Bronchial epithelial cell (primary cell): ENCODE measurements at regions not wholly inside any gene's neighbourhood (a gene's known extent, or its start where the extent isn't known, plus 50 kb on each side); places are given as distances from the start of the nearest gene placed in this dataset.
A peak's percentile ranks its signal among the peaks of the same experiment; 100 is the strongest.

Experiments used
- DNase-seq: peaks from one replicate; pipeline ENCODE4 v3.0.0-alpha.2; 2010; ENCODE audit warnings: low read depth
- FAIRE-seq: peaks from 2 replicates; lab custom pipeline; 2011; peaks lifted over from hg19 to GRCh38; lab: Jason Lieb, UNC
- H3K27me3 ChIP-seq: 2 replicates; pipeline ENCODE4 v1.5.1; 2011; ENCODE audit warnings: low read length; ENCODE audit not compliant: control insufficient read depth, insufficient read depth
- H3K36me3 ChIP-seq: 2 replicates; pipeline ENCODE4 v1.5.1; 2011; ENCODE audit warnings: low read length; ENCODE audit not compliant: control insufficient read depth, insufficient read depth
- H3K4me3 ChIP-seq: 2 replicates; pipeline ENCODE4 v1.5.1; 2011; ENCODE audit warnings: mild to moderate bottlenecking, low read depth, low read length, control low read depth
- TF ChIP-seq, protein P1 (sequence below): IDR thresholded peaks from 2 replicates; pipeline ENCODE4 v1.5.1; 2011; ENCODE audit warnings: mild to moderate bottlenecking, moderate library complexity, low read length, control low read depth, inconsistent platforms; ENCODE audit not compliant: insufficient read depth, severe bottlenecking

GRCh38 chr5:56527174-56527573 is 288.2 kb upstream of the MAP3K1 start:
- peak; percentile 73 for FAIRE-seq

DNA sequence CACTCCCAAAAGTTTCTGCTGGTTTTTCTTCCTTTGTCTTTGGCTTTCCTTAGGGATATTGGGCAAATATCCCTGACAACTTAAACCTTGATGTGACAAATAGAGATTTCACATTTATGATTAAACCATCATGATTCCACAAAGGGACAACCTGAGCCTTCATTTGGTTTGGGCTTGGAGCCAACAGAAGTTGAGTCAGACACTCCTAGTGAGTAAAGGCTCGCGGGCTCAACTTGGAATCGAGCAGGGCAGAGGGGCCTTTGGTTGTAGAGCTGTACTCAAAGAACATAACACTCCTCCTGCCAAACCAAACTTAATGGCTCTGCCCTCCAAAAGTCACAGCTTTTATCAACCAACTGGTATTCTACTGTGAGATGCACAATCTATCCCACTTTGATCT is 290.2 kb upstream of the MAP3K1 start:
- FAIRE-seq (no peak), DNase-seq (peak; percentile 88)
- no peaks in the 10 kb centered on the region for H3K36me3 ChIP-seq
- no peak overlapping the region for H3K4me3 ChIP-seq
- no peaks in the 10 kb centered on the region for H3K27me3 ChIP-seq
- TF ChIP-seq, protein P1, sequence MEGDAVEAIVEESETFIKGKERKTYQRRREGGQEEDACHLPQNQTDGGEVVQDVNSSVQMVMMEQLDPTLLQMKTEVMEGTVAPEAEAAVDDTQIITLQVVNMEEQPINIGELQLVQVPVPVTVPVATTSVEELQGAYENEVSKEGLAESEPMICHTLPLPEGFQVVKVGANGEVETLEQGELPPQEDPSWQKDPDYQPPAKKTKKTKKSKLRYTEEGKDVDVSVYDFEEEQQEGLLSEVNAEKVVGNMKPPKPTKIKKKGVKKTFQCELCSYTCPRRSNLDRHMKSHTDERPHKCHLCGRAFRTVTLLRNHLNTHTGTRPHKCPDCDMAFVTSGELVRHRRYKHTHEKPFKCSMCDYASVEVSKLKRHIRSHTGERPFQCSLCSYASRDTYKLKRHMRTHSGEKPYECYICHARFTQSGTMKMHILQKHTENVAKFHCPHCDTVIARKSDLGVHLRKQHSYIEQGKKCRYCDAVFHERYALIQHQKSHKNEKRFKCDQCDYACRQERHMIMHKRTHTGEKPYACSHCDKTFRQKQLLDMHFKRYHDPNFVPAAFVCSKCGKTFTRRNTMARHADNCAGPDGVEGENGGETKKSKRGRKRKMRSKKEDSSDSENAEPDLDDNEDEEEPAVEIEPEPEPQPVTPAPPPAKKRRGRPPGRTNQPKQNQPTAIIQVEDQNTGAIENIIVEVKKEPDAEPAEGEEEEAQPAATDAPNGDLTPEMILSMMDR: no peak

More at GRCh38 chr5:56527174-56527573, 288.2 kb upstream of the MAP3K1 start:
- DNase-seq: peak; percentile 90
- Histone ChIP-seq H3K27me3 (no peaks in the 10 kb centered on the region), H3K36me3 (no peaks in the 10 kb centered on the region), H3K4me3 (no peak overlapping the region)
- TF ChIP-seq, protein P1: no peak

- no peak overlapping the region for H3K4me3 ChIP-seq
- peak; percentile 27 for DNase-seq
- no peaks in the 10 kb centered on the region for H3K36me3 ChIP-seq
- no peak for FAIRE-seq
- no peaks in the 10 kb centered on the region for H3K27me3 ChIP-seq
- TF ChIP-seq, protein P1: no peak
Observed at GRCh38 chr5:56523790-56524575, 290.9 kb upstream of the ANKRD55 start.

DNA sequence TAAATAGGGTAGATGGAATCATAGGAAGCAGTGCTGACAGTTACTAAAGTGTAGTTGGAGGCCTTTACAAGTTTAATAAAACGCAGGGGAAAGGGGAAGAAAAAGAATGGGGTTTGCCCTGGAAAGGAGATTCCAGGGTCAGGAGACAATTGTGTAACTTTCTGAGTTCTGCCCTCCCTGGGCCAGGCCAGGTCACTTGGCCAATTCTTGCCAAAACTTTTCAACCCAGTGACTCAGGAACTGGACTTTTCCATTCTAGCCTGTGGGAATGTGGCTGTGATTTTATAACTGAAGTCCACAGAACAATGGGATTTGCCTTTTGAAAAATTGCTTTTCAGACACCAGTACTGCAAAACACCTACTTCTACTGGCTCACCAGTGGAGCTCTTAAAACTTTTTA is 289.8 kb upstream of the ANKRD55 start:
- Histone ChIP-seq H3K27me3 (no peaks in the 10 kb centered on the region), H3K36me3 (no peaks in the 10 kb centered on the region), H3K4me3 (no peak overlapping the region)
- FAIRE-seq: no peak
- no peak for DNase-seq
- TF ChIP-seq, protein P1: no peak

- H3K4me3 ChIP-seq: no peak overlapping the region
- TF ChIP-seq, protein P1: no peak
- no peaks in the 10 kb centered on the region for H3K27me3 ChIP-seq
- H3K36me3 ChIP-seq: no peaks in the 10 kb centered on the region
- FAIRE-seq: no peak
- no peak for DNase-seq
Observed at GRCh38 chr5:56522169-56522568, 289.0 kb upstream of the ANKRD55 start.
